Trophoblast cell (in vitro differentiated cells and primary cell): ENCODE measurements at regions not wholly inside any gene's neighbourhood (a gene's known extent, or its start where the extent isn't known, plus 50 kb on each side); places are given as distances from the start of the nearest gene placed in this dataset.

ENCODE experiments used
- DNase-seq, 2 donors: peaks; one replicate each; pipeline ENCODE4 v3.0.0-alpha.2; 2016
- H2AFZ ChIP-seq: 2 replicates; pipeline ENCODE4 v1.6.1; 2013; ENCODE audit warnings: low read length, moderate library complexity, mild to moderate bottlenecking; ENCODE audit not compliant: insufficient read depth, poor library complexity
- H2AK5ac ChIP-seq: 2 replicates; pipeline ENCODE4 v1.6.1; 2013; ENCODE audit warnings: mild to moderate bottlenecking, low read length
- H2BK120ac ChIP-seq: 2 replicates; pipeline ENCODE4 v1.6.1; 2013; ENCODE audit warnings: low read length, mild to moderate bottlenecking, moderate library complexity; ENCODE audit not compliant: insufficient read depth, poor library complexity
- H2BK12ac ChIP-seq: 2 replicates; pipeline ENCODE4 v1.6.1; 2013; ENCODE audit warnings: mild to moderate bottlenecking, low read length, moderate library complexity
- H2BK5ac ChIP-seq: 2 replicates; pipeline ENCODE4 v1.6.1; 2013; ENCODE audit warnings: low read length, low read depth, moderate library complexity, mild to moderate bottlenecking; ENCODE audit not compliant: poor library complexity
- H3K14ac ChIP-seq: 2 replicates; pipeline ENCODE4 v1.6.1; 2013; ENCODE audit warnings: mild to moderate bottlenecking, low read length
- H3K18ac ChIP-seq: 2 replicates; pipeline ENCODE4 v1.6.1; 2013; ENCODE audit warnings: mild to moderate bottlenecking, low read length
- H3K23ac ChIP-seq: 2 replicates; pipeline ENCODE4 v1.6.1; 2013; ENCODE audit warnings: low read length
- H3K27ac ChIP-seq: 2 replicates; pipeline ENCODE4 v1.5.1; 2013; ENCODE audit warnings: low read depth, mild to moderate bottlenecking, inconsistent platforms, low read length, moderate library complexity
- H3K27me3 ChIP-seq: 2 replicates; pipeline ENCODE4 v1.6.1; 2013; ENCODE audit warnings: inconsistent platforms, mild to moderate bottlenecking, low read length, moderate library complexity; ENCODE audit not compliant: insufficient read depth
- H3K36me3 ChIP-seq, 2 experiments: 1 replicate in 1 of 2; 2 replicates in 1 of 2; pipeline ENCODE4 v1.6.1; 2013; ENCODE audit warnings: low read length in 2 of 2, mild to moderate bottlenecking in 2 of 2, moderate library complexity in 1 of 2; ENCODE audit not compliant: insufficient read depth in 2 of 2, control insufficient read depth in 1 of 2
- H3K4ac ChIP-seq: 2 replicates; pipeline ENCODE4 v1.6.1; 2013; ENCODE audit warnings: low read depth, mild to moderate bottlenecking, low read length, moderate library complexity
- H3K4me1 ChIP-seq, 2 experiments: 1 replicate in 1 of 2; 2 replicates in 1 of 2; pipeline ENCODE4 v1.6.1; 2013; ENCODE audit warnings: low read length in 2 of 2, mild to moderate bottlenecking in 2 of 2, moderate library complexity in 1 of 2; ENCODE audit not compliant: insufficient read depth in 2 of 2, control insufficient read depth in 1 of 2
- H3K4me2 ChIP-seq: 2 replicates; pipeline ENCODE4 v1.6.1; 2013; ENCODE audit warnings: inconsistent platforms, mild to moderate bottlenecking, low read length, moderate library complexity
- H3K4me3 ChIP-seq: 2 replicates; pipeline ENCODE4 v1.5.1; 2013; ENCODE audit warnings: mild to moderate bottlenecking, low read depth, low read length, inconsistent platforms
- H3K79me1 ChIP-seq: one replicate; pipeline ENCODE4 v1.6.1; 2013; ENCODE audit warnings: low read length
- H3K79me2 ChIP-seq: 2 replicates; pipeline ENCODE4 v1.6.1; 2013; ENCODE audit warnings: low read length, mild to moderate bottlenecking; ENCODE audit not compliant: control insufficient read depth, insufficient read depth, poor library complexity
- H3K9ac ChIP-seq: 2 replicates; pipeline ENCODE4 v1.6.1; 2013; ENCODE audit warnings: mild to moderate bottlenecking, low read length
- H3K9me3 ChIP-seq: 2 replicates; pipeline ENCODE4 v1.6.1; 2013; ENCODE audit warnings: low read depth, mild to moderate bottlenecking, control low read depth, inconsistent platforms, low read length; ENCODE audit not compliant: insufficient read depth
- H4K12ac ChIP-seq: 2 replicates; pipeline ENCODE4 v1.6.1; 2013; ENCODE audit warnings: low read depth, mild to moderate bottlenecking, low read length, moderate library complexity
- H4K8ac ChIP-seq: 2 replicates; pipeline ENCODE4 v1.6.1; 2013; ENCODE audit warnings: low read depth, mild to moderate bottlenecking, low read length, moderate library complexity
- H4K91ac ChIP-seq: one replicate; pipeline ENCODE4 v1.6.1; 2013; ENCODE audit warnings: low read depth, mild to moderate bottlenecking, low read length, moderate library complexity
- WGBS: extraction: QIAGEN DNeasy Blood & Tissue Kit; methylation state at CpG from one replicate; pipeline ENCODE4 v1.1.7; 2013; ENCODE audit warnings: missing lambda C conversion rate; ENCODE audit not compliant: insufficient read length, insufficient coverage; ENCODE audit errors: extremely low coverage; 5-methylcytosine and 5-hydroxymethylcytosine counted together

- H3K4me3 ChIP-seq: no peak overlapping the region
- H3K9me3 ChIP-seq: no peaks in the 10 kb centered on the region
- no peaks in the 10 kb centered on the region for H3K79me2 ChIP-seq
- H2BK120ac ChIP-seq: no peak overlapping the region
- no peak overlapping the region for H3K4me2 ChIP-seq
- H3K4me1 ChIP-seq: no peaks in the 10 kb centered on the region
- no peak for DNase-seq
- H3K4ac ChIP-seq: no peak overlapping the region
- no peak overlapping the region for H3K18ac ChIP-seq
- no CpG with 5 or more reads among the region's 2 CpGs for WGBS
- H4K12ac ChIP-seq: no peak overlapping the region
- no peak overlapping the region for H2BK5ac ChIP-seq
- no peaks in the 10 kb centered on the region for H3K36me3 ChIP-seq
- no peak overlapping the region for H3K9ac ChIP-seq
- H3K23ac ChIP-seq: no peak overlapping the region
- no peak overlapping the region for H4K8ac ChIP-seq
- no peaks in the 10 kb centered on the region for H3K79me1 ChIP-seq
- no peak overlapping the region for H3K14ac ChIP-seq
- no peak overlapping the region for H2BK12ac ChIP-seq
- H2AFZ ChIP-seq: no peak overlapping the region
- H3K27ac ChIP-seq: no peak overlapping the region
- no peaks in the 10 kb centered on the region for H3K27me3 ChIP-seq
- H2AK5ac ChIP-seq: no peak overlapping the region
- no peak overlapping the region for H4K91ac ChIP-seq
These were observed 78.8 kb upstream of the BZW1 start for GRCh38 chr2:200732866-200733265.

- Histone ChIP-seq H3K27ac (no peak overlapping the region), H4K91ac (no peak overlapping the region), H3K9me3 (no peaks in the 10 kb centered on the region), H3K4me1 (no peaks in the 10 kb centered on the region), H3K4me3 (no peak overlapping the region), H3K18ac (no peak overlapping the region), H2BK5ac (no peak overlapping the region), H2BK12ac (no peak overlapping the region), H3K9ac (no peak overlapping the region), H3K4me2 (no peak overlapping the region), H4K12ac (no peak overlapping the region), H2AK5ac (no peak overlapping the region), H3K27me3 (no peaks in the 10 kb centered on the region), H2AFZ (no peak overlapping the region), H3K4ac (no peak overlapping the region), H3K79me1 (no peaks in the 10 kb centered on the region), H3K36me3 (no peaks in the 10 kb centered on the region), H2BK120ac (no peak overlapping the region), H3K79me2 (no peaks in the 10 kb centered on the region), H3K23ac (no peak overlapping the region), H3K14ac (no peak overlapping the region), H4K8ac (no peak overlapping the region)
- DNase-seq: no peak
- WGBS: no CpG with 5 or more reads among the region's 3 CpGs
These were observed 78.0 kb upstream of the BZW1 start for GRCh38 chr2:200733713-200734198.

GRCh38 chr2:200735061-200735460, 76.6 kb upstream of the BZW1 start:
- Histone ChIP-seq H2BK5ac (no peak overlapping the region), H3K79me2 (no peaks in the 10 kb centered on the region), H3K14ac (no peak overlapping the region), H3K9ac (no peak overlapping the region), H2BK12ac (no peak overlapping the region), H3K79me1 (no peaks in the 10 kb centered on the region), H2AK5ac (no peak overlapping the region), H4K8ac (no peak overlapping the region), H3K27ac (no peak overlapping the region), H2BK120ac (no peak overlapping the region), H3K4me3 (no peak overlapping the region), H3K18ac (no peak overlapping the region), H3K4me1 (no peaks in the 10 kb centered on the region), H3K4me2 (no peak overlapping the region), H3K27me3 (no peaks in the 10 kb centered on the region), H3K23ac (no peak overlapping the region), H3K36me3 (no peaks in the 10 kb centered on the region), H3K4ac (no peak overlapping the region), H4K12ac (no peak overlapping the region), H4K91ac (no peak overlapping the region), H3K9me3 (no peaks in the 10 kb centered on the region), H2AFZ (no peak overlapping the region)
- no peak for DNase-seq
- WGBS: no CpG with 5 or more reads among the region's 3 CpGs

GRCh38 chr2:200736646-200737274, 75.0 kb upstream of the BZW1 start:
- WGBS: no CpG with 5 or more reads among the region's 6 CpGs
- Histone ChIP-seq H4K91ac (no peak overlapping the region), H4K12ac (no peak overlapping the region), H3K4ac (no peak overlapping the region), H3K14ac (no peak overlapping the region), H2BK12ac (no peak overlapping the region), H2AFZ (no peak overlapping the region), H3K79me2 (no peaks in the 10 kb centered on the region), H3K27me3 (no peaks in the 10 kb centered on the region), H3K9ac (no peak overlapping the region), H4K8ac (no peak overlapping the region), H3K27ac (no peak overlapping the region), H3K23ac (no peak overlapping the region), H3K9me3 (no peaks in the 10 kb centered on the region), H3K4me3 (no peak overlapping the region), H3K79me1 (no peaks in the 10 kb centered on the region), H3K18ac (no peak overlapping the region), H2AK5ac (no peak overlapping the region), H3K4me2 (no peak overlapping the region), H2BK120ac (no peak overlapping the region), H2BK5ac (no peak overlapping the region), H3K4me1 (peaks cover 4% of the 10 kb centered on the region in 2 experiments), H3K36me3 (no peaks in the 10 kb centered on the region)
- DNase-seq: no peak
